HG03521 (cell line): ENCODE measurements at regions not wholly inside any gene's neighbourhood (a gene's known extent, or its start where the extent isn't known, plus 50 kb on each side); places are given as distances from the start of the nearest gene placed in this dataset.
"Not testable (repeated sequence)": the region's sequence is repeated elsewhere in the genome, so short reads cannot be mapped to it uniquely, and the experiment has no call there.

ENCODE experiments used
- ATAC-seq: cut with Tn5 transposase; IDR thresholded peaks from one replicate; pipeline ENCODE4 v1.9.1; 2021; ENCODE audit warnings: mild to moderate bottlenecking, moderate library complexity; ENCODE audit not compliant: unreplicated experiment

DNA sequence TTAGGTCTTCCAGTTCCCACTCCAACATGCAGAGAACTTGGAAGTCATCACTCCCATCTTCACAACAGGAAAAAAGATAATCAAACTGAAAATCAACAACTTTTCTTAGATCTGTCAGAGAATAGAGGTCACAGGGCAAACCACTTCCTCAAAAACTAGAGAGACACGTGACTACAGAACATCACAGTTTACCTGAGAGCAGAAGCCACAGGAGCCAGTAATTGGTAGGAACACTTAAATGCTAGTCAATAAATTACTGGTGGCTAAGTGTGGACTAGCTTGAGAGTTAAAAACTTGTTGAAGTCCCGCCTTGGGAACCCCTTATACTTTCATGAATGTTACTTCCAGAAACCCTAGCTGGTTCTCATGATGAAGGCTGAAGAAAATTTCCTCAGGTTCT, 81.1 kb downstream of the THSD1 start:
- not testable (repeated sequence) for ATAC-seq

DNA sequence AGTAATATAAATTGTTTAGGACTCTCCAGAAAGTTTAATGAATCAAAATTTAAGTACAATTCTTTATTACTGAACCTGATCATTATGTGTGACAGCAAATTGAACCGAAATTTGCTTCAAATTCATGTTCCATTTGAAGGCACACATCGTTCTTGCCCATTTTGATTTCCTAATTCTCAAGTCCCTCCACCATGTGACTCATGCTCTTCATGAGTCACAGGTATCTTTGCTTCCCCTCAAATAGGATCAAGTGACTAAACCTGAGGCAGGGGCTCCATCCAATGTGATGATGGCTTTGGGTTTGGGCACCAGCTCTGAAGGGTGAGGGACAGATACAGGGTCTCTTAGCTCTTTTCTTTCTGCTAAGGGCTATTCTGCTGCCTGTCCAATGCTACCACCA, 86.1 kb downstream of the THSD1 start:
- ATAC-seq: no peak

DNA sequence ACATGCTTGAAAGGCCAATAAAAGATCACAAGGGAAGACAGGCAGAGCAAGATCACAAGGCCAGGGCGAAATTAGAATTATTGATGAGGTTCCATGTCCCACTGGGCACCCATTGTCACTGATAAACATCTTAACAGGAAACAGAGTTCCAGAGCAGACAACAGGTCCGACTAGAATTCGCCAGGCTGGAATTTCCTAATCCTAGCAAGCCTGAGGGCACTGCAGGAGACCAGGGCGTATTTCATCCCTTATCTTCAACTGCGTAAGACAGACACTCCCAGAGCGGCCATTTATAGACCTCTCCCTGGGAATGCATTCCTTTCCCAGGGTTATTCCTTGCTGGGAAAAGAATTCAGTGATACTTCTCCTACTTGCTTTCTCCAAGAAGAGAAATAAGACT, 96.1 kb downstream of the THSD1 start:
- not testable (repeated sequence) for ATAC-seq

DNA sequence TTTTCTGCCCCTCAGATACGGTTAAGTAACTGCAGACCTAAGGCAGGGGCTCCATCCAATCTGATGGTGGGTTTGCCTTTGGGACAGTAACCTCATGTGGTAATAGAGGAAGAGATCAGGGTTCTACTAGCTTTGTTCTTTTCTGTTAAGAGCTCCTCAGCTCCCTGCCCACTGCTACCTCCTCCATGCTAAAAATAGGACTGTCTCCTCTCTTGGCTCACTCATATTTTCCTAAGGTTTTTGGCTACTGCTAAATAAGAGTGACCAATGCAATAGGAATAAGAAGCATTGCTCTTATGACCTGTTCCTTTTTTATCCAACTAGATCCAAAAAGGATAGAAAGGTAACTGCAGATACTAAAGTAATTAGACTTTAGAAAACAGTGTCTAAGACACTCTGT, 99.6 kb downstream of the THSD1 start:
- ATAC-seq: not testable (repeated sequence)

DNA sequence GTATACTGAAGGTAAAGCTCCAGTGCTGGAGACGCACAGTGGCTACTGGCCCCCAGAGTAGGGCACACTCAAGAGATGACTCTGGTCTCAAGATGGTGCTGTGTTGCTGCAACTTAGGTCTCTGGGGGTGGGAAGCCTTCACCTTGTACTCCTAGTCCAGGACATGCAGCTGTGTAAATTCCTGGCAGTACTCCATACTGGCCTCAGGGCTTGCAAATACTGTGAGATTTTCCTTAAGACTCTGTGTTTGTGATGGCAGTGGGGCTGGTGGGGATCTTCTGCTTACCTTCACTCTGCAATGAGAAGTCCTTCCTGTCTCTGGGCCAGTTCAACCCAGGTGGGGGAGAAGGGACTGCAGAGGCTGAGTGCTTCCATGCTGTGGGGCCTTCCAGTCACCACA, 102.9 kb downstream of the THSD1 start:
- ATAC-seq: not testable (repeated sequence)

DNA sequence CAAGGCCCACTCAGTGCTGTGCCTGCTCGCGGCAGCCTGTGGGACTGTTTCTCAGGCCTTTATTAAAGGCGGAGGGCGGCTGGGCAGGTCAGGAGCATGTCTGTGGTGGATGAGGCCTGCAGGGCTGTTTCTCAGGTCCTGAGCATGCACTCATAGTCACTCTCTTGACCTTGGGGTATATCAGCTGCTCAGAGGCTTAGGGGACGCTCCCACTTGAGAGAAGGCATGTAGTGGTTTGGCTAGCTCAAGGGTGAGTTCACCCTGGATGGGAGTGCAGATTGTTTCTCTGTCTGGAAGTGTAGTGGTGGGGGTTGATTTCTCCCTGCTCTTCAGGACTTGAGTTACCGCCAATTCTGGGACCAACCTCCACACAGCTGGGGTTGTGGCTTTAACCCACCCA, 103.3 kb downstream of the THSD1 start:
- ATAC-seq: not testable (repeated sequence)

DNA sequence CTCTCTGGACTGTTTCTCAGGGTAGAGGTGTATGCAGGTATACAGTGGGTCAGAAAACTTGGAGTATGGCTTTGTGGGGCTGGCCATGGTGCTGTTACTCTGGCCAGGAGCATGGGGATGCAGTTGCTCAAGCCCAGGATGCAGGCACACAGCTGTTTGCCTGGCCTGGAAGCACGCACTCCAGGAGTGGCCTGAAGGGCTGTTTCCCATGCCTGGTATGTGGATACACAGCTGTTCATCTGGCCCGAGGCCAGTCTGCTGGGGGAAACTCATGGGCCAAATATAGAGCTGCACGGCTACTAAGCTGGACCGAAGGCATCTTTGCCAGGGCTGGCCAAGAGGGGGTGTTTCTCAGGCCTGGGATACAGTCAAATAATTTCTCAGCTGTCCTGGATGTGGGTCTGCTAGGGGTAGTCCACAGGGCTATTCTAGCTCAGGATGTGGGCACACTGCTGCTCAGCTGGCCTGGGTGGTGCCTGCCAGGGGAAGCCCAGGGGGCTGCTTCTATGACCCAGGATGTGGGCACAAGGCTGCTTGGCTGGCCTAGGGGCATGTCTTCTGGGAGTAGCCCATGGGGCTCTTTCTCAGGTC, 104.1 kb downstream of the THSD1 start:
- not testable (repeated sequence) for ATAC-seq

DNA sequence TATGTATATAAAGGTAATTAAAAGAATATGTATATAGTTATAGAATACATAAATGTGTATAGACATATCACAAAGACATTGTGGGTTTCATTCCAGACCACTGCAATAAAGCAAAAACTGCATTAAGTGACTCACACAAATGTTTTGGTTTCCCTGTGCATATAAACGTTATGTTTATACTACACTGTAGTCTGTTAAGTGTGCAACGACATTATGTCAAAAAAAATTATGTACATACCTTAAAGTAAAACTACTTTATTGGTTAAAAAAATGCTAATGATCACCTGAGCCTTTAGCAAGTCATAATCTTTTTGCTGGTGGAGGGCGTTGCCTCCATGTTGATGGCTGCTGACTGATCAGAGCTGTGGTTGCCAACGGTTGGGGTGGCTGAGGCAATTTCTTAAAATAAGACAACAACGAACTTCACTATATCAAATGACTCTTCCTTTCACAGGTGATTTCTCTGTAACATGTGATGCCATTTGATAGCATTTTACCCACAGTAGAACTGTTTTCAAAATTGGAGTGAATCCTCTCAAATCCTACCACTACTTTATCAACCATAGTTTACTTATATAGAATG, 107.8 kb downstream of the THSD1 start:
- ATAC-seq: not testable (repeated sequence)

DNA sequence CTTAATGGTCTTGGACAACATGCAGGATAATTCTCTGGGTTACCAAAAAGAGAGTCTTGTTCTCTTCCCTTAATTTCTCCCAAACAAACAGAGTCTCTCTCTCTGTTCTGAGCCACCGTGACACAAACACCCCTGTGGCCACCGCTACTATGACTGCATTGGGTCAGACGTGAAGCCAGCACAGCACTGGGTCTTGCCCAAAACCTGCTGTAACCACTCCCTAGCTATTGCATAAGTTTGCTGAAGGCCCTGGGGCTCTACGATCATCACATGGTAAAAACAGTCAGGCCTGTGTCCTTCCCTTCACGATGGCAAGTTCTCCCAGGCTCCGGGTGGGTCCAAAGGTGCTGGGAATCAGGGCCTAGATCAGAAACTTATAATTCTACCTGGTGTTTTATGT, 117.1 kb downstream of the THSD1 start:
- not testable (repeated sequence) for ATAC-seq

DNA sequence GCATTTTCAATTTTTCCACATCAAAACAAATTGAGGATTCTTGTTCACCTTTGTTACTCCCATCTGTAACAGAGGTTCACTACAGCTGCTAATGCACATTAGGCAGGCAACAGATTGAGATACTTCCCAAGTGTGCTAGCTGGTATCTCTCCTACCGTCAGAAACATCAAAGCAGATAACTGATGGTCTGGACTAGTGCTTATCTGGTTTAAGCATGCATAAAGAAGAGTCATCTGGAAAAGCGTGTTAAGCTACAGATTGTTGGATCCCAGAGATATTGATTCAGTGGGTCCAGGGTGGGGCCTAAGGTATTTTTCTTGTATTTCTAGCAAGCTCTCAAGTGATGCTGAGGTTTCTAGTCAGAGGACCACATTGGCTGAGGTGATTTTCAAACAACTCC, 122.0 kb upstream of the NEK3 start:
- not testable (repeated sequence) for ATAC-seq

DNA sequence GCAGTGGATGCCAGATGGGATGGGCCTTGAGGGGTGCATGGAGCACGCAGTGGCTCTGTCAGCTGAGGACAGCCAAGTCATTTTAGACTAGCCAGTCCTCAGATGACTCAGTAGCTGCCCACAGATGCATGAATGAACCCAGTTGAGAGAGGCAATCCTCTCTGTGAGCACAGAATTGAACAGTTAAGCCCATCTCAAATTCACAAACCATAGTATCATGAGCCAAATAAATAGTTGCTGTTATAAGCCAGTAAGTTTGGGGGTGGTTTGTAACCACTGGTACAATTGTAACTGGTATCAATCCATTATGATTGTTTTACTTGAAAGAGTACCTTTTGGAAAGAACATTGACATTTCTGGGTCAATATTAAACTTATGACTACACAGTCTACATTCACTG, 120.0 kb upstream of the NEK3 start:
- not testable (repeated sequence) for ATAC-seq

DNA sequence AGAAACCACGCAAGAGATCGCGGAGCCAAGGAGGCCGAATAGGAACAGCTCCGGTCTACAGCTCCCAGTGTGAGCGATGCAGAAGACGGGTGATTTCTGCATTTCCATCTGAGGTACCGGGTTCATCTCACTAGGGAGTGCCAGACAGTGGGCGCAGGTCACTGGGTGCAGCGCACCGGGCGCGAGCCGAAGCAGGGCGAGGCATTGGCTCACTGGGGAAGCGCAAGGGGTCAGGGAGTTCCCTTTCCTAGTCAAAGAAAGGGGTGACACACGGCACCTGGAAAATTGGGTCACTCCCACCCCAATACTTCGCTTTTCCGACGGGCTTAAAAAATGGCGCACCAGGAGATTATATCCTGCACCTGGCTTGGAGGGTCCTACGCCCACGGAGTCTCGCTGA, 94.9 kb upstream of the NEK3 start:
- not testable (repeated sequence) for ATAC-seq

DNA sequence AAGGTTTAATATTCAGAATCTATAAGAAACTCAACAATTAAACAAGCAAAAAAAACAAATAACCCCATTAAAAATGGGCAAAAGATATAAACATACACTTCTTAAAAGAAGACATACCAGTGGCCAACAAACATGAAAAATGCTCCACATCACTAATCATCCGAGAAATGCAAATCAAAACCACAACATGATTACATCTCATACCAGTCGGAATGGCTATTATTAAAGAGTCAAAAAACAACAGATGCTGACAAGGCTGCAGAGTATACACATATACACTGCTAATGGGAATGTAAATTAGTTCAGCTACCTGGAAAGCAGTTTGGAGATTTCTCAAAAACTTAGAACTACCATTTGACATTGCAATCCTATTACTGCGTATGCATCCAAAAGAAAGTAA, 81.4 kb upstream of the NEK3 start:
- ATAC-seq: peak; percentile 76

DNA sequence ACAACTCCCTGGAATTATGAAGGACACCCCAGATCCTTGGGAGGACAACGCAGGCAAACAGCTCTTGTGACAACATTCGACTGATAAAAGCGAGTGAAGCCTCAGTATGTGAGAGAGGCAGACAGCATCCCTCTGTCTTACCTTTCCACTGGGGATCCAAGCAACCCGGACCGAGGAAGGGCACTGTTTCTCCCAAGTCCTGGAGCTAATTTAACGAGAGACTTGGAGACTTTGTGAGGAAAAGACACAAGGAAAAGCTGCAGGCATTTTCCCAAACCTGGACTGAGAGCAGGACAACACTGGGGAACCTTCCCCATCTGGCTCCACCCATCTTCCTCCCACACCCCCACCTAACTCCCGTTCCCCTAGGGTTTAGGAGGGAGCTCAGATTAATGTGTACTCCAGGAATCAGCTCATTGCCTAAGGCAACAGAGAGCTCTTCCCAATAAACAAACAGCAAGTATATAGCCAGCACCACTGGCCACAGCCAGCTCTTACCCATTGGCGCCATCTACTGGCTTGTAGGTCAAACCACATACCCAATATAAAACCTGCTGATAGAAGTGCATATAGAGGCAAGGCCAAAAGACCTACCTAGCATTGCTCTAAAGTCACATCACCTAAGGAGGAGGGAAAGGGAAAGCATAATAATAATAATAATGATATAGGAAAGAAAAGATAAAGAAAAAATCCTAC, 76.7 kb upstream of the NEK3 start:
- ATAC-seq: peak; percentile 63

DNA sequence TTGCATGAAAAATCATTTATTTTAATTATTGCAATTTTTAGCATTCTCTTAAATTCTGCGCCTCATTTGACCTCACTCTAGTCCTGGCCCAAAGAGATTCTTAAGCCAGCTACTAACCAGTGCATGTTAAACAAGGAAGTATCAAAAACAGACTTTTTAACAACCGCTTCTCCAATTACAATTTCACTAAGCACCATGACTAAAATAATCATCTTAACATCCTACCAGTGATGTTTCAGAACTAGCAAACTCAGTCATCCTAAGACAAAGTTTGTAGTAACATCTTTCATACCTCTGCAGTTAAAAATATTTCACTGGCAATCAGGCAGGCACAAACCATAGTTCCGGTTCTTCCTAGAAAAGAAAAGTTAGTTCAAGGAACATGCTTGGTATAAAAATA, 75.5 kb upstream of the NEK3 start:
- not testable (repeated sequence) for ATAC-seq

DNA sequence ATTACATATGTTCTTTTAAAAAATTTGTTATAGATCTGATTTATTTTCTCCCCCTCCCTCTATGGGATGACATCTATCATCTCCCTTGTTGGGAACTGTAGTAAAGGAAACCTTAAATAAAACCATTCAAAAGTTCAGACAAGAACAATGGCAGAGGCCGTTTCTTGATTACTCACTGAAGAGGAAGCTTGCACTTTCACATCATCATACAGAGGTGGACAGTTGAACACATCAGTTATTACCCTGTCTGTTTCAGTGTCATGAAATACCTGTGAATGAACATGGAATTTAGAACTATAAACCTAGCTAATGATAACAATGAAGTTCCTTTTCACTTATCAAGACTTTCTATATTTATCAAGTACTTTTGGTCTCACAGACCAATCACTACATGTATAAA, 63.7 kb upstream of the NEK3 start:
- not testable (repeated sequence) for ATAC-seq

DNA sequence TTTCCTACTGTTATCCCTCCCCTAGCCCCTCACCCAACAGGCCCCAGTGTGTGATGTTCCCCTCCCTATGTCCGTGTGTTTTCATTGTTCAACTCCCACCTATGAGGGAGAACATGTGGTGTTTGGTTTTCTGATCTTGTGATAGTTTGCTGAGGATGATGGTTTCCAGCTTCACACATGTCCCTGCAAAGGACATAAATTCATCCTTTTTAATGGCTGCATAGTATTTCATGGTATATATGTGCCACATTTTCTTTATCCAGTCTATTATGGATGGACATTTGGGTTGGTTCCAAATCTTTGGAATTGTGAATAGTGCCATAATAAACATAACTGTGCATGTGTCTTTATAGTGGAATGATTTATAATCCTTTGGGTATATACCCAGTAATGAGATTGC, 54.5 kb upstream of the NEK3 start:
- ATAC-seq: not testable (repeated sequence)

DNA sequence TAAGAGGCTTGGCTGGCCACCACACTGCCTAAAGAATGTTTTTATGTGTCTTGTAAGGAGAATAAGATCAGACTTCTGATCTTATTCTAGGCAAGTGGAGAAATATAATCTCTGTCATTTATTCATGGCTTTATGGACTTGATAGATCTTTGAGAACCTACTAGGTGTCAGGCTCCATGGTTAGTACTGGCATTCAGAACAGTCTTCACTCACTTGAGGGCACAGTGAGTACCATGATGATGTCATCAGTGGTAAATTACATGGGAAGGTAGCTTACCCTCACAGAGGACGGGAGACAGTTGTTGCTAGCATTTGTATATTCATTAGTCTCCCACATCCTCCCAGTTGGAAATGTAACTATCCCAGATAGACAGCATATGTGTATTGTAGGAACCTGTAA, 53.5 kb upstream of the NEK3 start:
- ATAC-seq: not testable (repeated sequence)

DNA sequence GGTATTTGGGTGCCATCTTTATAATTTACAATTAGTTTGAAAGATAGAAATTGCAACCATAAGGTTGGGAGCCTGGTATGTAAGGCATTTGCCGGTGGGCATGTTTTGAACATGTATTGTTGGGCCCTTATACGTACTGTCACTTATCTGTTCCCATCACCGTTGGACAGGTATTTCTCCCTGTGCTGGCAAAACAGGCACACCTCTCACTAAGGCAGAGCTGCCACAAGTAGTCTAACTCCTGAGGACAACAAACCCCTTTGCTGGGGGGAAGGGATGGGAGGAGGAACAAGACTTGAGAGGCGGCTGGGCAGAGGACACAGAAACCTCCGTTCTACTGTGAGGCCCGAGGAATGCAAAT, 52.0 kb upstream of the NEK3 start:
- not testable (repeated sequence) for ATAC-seq

DNA sequence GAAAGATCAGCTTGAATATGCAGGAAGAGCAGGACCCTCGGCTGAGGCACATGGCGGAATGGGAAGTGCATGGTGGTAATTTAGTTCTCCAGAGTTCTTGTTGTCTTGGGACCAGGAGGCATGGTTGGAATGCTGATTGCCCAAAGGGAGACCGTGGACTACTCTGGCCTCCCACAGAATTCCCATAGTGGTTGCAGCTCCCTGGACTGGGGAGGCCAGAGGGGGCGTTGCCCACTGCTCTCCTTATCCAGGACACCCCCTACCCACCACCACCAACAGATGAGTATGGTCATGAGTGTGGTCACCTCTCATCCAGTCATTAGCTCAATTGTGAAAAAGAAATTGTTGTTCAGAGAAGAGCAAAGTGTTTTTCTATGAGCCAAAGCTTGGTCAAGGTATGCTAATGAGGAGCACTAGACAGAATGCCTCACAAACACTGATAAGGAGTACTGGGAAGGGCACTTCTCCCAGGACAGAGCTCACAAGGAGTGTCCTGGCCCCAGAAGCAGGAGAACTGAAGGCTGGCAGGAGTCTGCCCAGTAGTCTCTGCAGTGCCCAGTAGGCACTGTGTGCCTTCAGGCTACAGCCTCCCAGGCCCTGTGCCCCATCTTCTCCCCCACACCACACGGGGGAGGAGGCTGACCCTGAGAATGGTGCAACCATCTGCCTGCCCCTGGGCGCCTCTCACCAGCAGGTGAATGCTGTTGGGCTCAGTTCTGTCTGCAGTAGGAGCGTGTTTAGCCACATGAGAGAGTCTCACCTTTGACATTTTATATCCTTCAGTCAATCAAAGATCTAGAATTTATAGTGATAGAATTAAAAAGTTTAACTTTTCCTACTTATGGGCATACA, 51.4 kb upstream of the NEK3 start:
- ATAC-seq: not testable (repeated sequence)
